Upper lobe of right lung (tissue), 1 donor: ENCODE measurements at regions not wholly inside any gene's neighbourhood (a gene's known extent, or its start where the extent isn't known, plus 50 kb on each side); places are given as distances from the start of the nearest gene placed in this dataset.

Experiments used
- ATAC-seq: fragments of 200-7000 bp; cut with Tn5 transposase; one replicate; pipeline ENCODE4 v1.9.1; 2020; ENCODE audit warnings: mild to moderate bottlenecking, moderate library complexity
- DNase-seq: peaks from one replicate; pipeline ENCODE4 v3.0.0-alpha.2; 2020
- H3K27ac ChIP-seq: fragments of 200-600 bp; one replicate; pipeline ENCODE4 v1.8.0; 2022
- H3K27me3 ChIP-seq: fragments of 200-600 bp; one replicate; pipeline ENCODE4 v1.8.0; 2022; ENCODE audit warnings: mild to moderate bottlenecking
- H3K36me3 ChIP-seq: fragments of 200-600 bp; one replicate; pipeline ENCODE4 v1.8.0; 2022
- H3K4me1 ChIP-seq: fragments of 200-600 bp; one replicate; pipeline ENCODE4 v1.8.0; 2022
- H3K4me3 ChIP-seq: fragments of 200-600 bp; one replicate; pipeline ENCODE4 v1.8.0; 2022; ENCODE audit warnings: mild to moderate bottlenecking
- H3K9me3 ChIP-seq: fragments of 200-600 bp; one replicate; pipeline ENCODE4 v1.8.0; 2022
- CTCF ChIP-seq: fragments of 200-600 bp; IDR thresholded peaks from one replicate; pipeline ENCODE4 v1.8.0; 2022; ENCODE audit warnings: antibody characterized with exemption
- intact Hi-C: fragments of 100-400 bp; cut with DNase I; formaldehyde crosslinking; loops from one replicate; pipeline ENCODE4 v1.11.0; 2022
- donor health status: DM: no; HTN: yes; CAD: no; lungs with severe emphysema.

- DNase-seq (no peak), ATAC-seq (no peak)
- H3K27me3 ChIP-seq = no peaks in the 10 kb centered on the region
- intact Hi-C loops = no loop called here
- no peaks in the 10 kb centered on the region for H3K9me3 ChIP-seq
- no peak for TF ChIP-seq CTCF
- H3K4me1 ChIP-seq = no peaks in the 10 kb centered on the region
- H3K36me3 ChIP-seq = no peaks in the 10 kb centered on the region
- H3K4me3 ChIP-seq = no peak overlapping the region
- H3K27ac ChIP-seq = no peak overlapping the region
These were observed 114.4 kb upstream of the RAB3GAP2 start for GRCh38 chr1:220386494-220387195.

GRCh38 chr1:220385158-220385557 is 112.9 kb upstream of the RAB3GAP2 start:
- DNase-seq (no peak), ATAC-seq (no peak)
- Histone ChIP-seq H3K36me3 (no peaks in the 10 kb centered on the region), H3K27me3 (no peaks in the 10 kb centered on the region), H3K4me1 (no peaks in the 10 kb centered on the region), H3K27ac (no peak overlapping the region), H3K9me3 (no peaks in the 10 kb centered on the region), H3K4me3 (no peak overlapping the region)
- intact Hi-C loops = no loop called here
- no peak for TF ChIP-seq CTCF

GRCh38 chr1:220382994-220383393 is 110.7 kb upstream of the RAB3GAP2 start:
- Histone ChIP-seq H3K27ac (no peak overlapping the region), H3K4me3 (no peak overlapping the region), H3K36me3 (no peaks in the 10 kb centered on the region), H3K4me1 (no peaks in the 10 kb centered on the region), H3K27me3 (no peaks in the 10 kb centered on the region), H3K9me3 (no peaks in the 10 kb centered on the region)
- intact Hi-C loops = no loop called here
- DNase-seq = no peak
- ATAC-seq = no peak
- TF ChIP-seq CTCF = no peak

GRCh38 chr1:220380885-220381284 is 108.6 kb upstream of the RAB3GAP2 start:
- Histone ChIP-seq H3K4me3 (no peak overlapping the region), H3K36me3 (no peaks in the 10 kb centered on the region), H3K27ac (no peak overlapping the region), H3K9me3 (no peaks in the 10 kb centered on the region), H3K27me3 (no peaks in the 10 kb centered on the region), H3K4me1 (no peaks in the 10 kb centered on the region)
- ATAC-seq (no peak), DNase-seq (no peak)
- intact Hi-C loops = no loop called here
- TF ChIP-seq CTCF = no peak

- Histone ChIP-seq H3K27me3 (no peaks in the 10 kb centered on the region), H3K9me3 (no peaks in the 10 kb centered on the region), H3K4me1 (no peaks in the 10 kb centered on the region), H3K4me3 (no peak overlapping the region), H3K36me3 (no peaks in the 10 kb centered on the region), H3K27ac (no peak overlapping the region)
- no peak for TF ChIP-seq CTCF
- DNase-seq = no peak
- intact Hi-C loops = no loop called here
- no peak for ATAC-seq
These were observed 106.5 kb upstream of the RAB3GAP2 start for GRCh38 chr1:220378571-220379302.
